GM18867 (cell line): ENCODE measurements at regions not wholly inside any gene's neighbourhood (a gene's known extent, or its start where the extent isn't known, plus 50 kb on each side); places are given as distances from the start of the nearest gene placed in this dataset.
"Not testable (repeated sequence)": the region's sequence is repeated elsewhere in the genome, so short reads cannot be mapped to it uniquely, and the experiment has no call there.

Source experiments
- ATAC-seq: cut with Tn5 transposase; IDR thresholded peaks from one replicate; pipeline ENCODE4 v1.9.1; 2021; ENCODE audit warnings: mild to moderate bottlenecking, moderate library complexity; ENCODE audit not compliant: unreplicated experiment

DNA sequence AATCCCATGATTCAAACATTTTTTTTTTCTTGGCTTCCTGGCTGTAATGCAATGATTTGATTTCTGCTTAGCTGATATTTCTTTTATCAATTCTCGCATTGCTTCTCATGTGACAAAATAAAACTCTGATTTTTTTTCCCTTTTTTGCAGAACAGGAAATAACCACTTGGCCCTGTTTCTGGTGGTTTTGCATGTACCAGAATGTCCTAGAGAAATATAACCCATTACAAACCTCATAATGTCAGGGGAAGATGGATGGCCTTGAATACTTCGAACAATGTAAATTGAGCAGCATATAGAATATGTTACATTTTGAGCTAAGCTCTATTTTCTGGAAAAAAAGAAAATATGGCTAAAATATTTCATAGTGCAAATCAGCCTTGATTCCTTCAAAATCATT, 275.6 kb downstream of the RAP2B start:
- ATAC-seq = no peak

DNA sequence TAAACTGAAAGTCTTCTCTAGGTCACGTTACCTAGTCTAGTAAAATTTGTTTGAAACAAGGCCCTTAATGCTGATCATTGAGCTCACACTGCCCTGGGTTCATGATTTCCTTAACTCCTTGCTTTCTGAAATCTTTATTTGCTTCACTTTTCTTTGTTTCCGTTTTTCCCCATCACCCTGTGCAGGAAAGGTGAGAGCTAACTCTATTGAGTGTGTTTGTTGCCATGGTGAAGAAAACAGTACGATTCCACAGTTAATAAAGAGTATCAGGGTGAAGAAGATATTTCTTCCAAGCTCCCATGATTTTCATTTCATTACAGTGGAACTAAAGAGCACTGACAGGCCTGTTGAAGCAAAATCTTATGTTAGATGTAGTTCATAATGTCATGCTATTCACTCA, 276.2 kb downstream of the RAP2B start:
- no peak for ATAC-seq

DNA sequence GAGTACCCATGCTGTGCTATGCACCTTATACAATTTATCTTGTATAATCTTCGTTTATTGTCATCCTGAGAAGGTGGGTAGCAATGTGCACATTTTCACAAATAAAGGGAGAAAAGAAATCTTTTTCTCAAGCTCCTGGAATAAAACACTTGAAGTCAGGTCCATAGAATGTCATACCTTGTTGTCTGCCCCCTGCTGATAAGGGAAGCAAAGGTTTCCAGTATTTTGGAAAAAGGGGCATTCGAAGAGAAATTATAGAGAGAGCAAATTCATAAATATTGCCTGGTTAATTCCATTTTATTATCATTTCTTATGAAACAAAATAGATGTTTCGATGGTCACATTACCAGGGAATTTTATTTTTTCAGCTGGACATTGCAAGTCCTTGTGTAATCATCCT, 277.8 kb downstream of the RAP2B start:
- no peak for ATAC-seq

DNA sequence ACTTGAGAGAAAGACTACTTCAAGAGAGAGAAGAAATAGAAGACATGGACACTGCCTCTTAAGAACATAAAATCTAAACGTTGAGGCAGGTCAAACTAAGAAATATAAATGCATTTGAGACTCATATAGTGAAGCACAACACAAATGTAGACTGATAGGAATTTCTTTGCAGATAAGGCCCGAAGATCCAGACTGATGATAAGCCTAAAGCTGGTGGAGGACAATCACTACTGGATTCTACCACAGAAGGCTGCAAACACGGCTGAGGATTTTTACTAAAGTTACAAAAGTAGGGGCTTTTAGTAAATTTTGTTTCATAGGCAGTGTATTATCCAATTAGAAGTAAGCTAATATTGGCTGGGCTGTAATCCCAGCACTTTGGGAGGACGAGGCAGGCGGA, 278.3 kb downstream of the RAP2B start:
- ATAC-seq = no peak

DNA sequence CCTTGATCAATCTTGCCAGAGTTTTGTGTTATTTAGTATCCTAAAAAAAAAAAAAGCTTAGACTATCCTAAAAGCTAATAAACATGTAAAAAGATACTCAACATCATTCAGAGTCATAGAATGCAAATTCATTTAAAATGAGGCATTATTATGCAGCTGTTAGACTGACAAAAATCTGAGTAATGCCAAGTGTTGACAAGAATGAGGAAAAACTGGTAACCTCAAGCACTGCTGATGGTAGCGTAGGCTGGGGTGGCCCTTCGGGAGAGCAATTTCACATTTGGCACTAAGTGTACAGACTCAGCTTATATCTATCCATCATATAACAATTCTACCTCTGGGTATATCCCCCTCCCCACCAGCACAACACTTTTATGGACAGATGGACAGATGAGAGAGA, 280.4 kb downstream of the RAP2B start:
- no peak for ATAC-seq

DNA sequence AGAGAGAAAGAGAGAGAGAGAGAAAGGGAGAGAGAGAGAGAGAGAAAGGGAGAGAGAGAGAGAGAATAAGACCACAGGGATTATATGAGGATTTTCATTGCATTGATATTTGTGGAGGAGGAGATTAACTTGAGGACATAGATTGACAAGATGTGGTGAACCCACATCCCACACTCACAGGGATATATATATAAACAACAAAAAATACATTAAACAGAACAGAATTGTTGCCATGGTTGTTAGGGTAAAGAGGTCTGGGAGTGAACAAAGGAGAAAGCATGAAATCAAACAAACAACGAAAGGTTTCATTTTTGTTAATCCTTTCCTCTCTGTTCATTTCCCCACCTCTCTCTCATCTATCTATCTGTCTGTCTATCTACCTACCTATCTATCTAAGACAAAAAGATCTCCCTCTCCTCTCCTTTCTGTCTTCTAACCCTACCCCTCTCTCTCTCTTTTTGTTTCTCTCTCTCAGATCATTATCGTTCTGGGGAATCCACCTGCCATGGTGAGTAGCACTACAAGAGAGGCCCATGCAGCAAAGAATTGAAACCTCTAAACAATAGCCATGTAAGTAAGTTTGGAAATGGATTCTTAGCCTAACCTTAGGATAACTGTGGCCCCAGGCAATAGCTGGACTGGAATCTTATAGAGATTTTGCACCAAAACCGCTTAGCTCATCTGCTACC, 280.9 kb downstream of the RAP2B start:
- ATAC-seq = no peak

DNA sequence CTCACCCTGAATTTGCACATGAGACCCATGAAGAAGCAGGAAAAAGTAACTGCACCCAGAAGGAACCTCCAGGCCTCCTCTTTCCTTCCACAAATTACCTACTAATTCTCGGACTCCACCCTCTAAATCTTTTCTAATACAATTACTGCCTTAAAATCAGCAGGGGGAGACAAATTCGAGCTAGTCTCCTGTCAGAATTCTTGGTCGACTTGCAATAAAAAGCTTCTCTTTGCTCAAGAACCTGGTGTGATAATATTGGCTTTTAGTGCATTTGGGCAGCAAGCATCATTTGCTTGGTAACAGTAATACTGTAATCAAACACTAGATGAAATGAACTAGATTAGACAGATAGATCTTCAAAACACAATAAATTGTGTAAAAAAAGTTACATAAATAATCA, 281.9 kb downstream of the RAP2B start:
- ATAC-seq = no peak

DNA sequence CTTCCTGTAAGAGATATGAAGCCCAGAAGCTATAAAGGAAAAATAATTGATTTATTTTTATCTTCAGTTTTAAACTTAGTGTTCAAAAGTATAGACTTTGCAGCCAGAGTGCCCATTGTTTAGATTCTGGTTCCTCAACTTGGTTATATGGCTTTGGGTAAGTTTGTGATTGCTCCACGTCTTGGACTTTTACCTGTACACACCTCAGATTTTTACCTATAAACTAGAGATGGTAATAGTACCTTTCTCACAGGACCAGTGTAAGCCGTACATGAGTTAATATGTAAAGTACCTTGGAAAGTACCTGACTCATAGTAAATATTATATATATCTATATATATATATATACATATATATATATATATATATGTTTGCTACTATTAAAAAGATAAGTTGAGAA, 283.8 kb downstream of the RAP2B start:
- no peak for ATAC-seq

DNA sequence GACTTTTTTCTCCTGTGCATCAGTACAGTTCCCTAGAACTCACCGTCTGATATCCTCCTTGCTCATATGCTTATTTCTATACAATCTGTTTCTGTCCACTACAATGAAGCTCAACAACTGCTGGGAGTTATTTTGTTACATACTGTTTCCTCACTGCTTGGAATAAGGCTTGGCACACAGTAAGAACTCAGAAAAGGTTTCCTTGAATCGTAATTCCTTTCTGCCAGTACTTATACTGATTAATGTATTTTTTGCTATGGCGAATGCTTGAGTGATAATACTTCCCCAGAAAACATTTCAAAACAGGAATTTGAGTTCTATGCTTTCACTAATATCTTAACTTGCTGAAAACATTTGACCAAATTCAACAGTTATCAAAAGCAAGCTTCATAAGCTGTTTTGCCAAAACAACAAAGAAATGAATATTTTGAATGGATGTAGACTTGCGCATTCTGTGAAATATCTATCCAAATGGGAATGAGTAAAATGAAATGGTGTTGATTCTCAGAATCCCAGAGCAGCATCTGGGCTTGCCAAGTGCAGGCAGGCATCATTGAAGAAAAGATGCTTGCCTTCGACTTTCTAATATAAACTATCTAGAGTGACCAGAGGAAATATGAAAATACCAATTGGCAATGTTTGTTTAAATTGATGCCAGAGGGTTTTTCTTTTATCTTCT, 286.3 kb downstream of the RAP2B start:
- no peak for ATAC-seq

DNA sequence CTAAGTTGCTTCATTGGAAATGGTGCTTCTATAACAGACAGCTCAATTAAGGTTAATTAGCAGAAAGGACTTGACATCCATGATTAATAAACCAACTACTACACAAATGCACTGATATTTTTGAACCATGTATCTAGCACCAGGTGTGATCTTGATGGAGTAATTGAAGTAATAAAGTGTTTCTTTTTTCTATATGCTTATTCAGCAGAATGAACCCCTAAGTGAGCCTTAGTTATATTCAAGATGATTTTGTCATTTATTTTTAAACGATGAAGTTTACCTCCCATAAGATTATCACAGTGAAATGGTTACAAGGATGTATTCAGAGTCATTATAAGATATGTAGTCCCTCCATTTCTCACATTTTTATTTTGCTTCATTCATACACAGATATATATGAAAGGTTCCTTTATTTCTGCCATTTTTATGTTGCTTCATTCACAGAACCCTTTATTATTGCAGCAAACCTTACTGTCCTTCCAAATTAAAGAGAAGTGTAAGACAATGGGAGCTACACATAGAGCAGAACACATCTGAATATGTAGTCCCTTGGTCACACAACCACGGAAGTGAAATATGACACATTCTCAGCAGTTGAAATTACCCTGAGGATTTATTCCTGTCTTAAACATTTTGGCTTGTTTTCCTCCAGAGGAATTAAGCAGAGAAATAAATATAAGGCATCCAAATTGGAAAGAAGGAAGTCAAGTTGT, 295.0 kb downstream of the RAP2B start:
- no peak for ATAC-seq

DNA sequence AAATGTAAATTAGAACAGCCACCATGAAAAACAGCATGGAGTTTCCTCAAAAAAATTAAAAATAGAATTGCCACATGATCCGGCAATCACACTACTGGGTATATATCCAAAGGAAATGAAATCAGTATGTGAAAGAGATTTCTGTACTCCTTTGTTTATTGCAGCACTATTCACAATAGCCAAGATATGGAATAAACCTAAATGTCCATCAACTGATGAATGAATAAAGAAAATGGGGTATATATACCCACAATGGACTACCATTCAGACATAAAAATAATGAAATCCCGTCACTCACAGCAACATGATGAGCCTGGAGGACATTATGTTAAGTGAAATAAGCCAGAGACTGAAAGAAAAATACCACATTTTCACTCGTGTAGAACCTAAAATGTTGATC, 296.9 kb downstream of the RAP2B start:
- no peak for ATAC-seq

DNA sequence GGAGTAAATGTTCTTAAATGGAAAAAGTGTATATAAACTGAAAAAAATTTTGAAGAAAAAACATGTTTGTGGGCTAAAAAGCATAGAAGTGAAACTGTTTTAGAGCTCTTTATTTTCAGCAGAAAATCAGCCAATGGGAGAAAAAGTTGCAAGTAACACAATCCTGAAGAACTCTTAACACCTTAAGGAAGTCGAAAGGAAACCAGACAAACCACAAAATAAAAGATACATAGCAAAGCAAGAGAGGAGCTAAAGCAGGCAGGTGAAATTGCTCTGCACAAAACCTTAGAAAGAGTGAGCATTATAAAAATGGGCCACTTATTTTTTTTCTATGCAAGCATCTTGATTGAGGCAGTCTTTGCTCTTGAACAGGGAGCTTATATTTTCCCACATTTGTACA, 300.5 kb downstream of the RAP2B start:
- ATAC-seq = no peak

DNA sequence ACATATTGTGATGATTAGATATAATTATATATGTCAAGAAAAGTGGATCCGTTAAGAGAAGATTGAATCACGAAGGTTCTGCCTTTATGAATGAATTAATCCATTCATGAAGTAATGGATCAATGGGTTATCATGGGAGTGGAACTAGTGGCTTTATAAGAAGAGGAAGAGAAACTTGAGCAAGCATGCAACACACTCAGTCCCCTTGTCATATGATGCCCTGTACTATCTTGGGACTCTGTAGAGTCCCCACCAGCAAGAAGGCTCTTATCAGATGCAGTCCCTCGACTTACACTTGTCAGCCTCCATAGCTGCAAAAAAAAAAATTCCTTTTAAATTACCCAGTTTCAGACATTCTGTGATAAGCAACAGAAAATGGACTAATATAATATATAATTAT, 301.9 kb downstream of the RAP2B start:
- peak; percentile 83 for ATAC-seq

DNA sequence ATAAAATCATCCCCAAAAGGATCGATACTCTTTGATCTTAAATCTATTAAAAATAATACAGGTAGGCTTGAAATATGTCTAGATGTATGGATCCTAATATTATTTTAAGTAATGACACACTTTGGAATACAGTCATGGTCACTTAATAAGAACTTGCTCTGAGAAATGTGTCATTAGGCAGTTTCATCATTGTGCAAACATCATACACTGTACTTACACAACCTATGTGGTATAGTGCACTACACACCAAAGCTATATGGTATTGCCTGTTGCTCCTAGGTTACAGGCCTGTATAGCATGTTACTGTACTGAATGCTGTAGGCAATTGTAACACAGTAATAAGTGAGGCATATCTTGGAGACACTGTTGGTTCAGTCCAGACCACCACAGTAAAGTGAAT, 307.1 kb downstream of the RAP2B start:
- ATAC-seq = no peak

DNA sequence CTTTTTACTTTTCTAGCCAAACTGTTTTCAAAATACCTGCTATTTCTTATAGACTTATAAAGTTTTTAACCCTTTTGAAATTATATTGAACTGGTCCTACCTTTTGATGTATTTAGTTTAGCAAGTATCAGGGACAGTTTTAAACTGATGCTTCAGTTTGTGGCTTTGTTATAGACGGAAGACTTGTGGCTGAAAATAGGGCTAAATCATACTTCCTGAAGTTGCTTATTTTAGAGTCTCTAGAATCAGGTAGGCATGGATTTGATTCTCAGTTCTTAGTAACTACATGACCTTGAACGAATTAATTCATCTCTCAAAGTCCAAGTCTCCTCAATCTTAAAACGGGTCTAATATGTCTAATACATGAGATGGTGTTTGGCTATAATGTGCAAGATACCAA, 322.8 kb downstream of the RAP2B start:
- ATAC-seq = no peak

DNA sequence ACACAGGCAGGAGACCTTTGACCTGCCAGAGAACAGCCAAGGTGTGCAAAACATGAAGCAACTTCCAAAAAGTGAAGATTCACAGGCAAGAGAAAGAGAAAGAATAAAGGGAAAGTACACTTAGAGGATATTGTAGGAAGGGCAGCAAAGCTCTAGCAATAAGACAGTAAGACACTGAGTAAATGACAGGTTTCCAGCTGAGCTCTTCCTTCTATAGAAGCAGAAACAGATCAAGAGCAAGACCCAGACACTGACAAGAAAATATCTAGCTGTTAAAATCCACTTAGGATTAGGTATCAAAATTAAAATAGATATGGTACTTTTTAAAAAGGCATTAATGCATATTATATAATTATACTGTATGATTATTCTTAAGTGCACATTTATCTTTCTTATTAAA, 333.4 kb downstream of the RAP2B start:
- no peak for ATAC-seq

DNA sequence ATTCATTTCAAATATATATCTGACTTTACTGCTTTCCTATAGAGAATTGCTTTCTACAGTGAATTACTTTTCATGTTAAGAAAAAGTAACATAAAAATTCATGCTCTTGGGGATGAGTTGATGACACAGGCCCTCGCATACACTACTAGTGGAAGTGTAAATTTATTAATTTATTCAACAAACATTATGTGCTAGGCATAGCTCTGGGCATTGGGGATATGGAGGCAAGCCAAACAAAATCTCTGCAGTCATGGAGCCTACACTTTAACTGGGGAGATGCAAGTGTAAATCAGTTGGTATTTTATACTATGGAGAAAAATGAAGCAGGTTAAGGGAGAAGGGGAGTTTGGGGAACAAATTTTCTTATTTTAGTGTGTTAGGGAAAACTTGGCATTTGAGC, 340.7 kb downstream of the RAP2B start:
- ATAC-seq = no peak

DNA sequence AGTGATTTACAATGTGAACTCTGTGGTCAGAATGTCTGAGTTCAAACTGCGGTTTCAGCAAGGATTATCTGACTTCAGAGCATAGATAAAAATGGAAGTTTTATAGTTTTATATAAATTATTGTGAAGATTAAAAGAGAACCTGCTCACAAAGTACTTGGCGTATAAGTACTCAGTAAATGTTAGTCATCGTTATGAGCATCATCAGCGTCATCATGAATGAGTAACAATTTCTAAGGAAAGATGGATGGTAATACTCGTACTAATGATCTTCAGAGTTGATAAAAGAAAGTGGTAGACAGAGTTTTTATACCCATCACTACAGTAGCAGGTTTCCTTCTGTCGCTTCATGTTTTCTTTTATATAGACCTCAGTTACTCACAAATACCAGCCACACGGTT, 341.8 kb downstream of the RAP2B start:
- ATAC-seq = no peak

DNA sequence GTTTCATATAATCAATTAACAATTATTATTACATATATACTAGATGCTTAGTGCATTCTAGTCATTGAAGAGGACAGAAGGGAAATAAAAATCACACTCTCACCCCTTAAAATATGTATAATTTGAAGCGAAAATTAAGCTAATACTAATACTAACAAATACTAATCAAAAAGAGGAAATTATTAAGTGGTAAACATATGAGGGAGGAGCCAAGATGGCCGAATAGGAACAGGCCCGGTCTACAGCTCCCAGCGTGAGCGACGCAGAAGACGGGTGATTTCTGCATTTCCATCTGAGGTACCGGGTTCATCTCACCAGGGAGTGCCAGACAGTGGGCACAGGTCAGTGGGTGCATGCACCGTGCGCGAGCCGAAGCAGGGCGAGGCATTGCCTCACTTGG, 344.2 kb downstream of the RAP2B start:
- not testable (repeated sequence) for ATAC-seq

DNA sequence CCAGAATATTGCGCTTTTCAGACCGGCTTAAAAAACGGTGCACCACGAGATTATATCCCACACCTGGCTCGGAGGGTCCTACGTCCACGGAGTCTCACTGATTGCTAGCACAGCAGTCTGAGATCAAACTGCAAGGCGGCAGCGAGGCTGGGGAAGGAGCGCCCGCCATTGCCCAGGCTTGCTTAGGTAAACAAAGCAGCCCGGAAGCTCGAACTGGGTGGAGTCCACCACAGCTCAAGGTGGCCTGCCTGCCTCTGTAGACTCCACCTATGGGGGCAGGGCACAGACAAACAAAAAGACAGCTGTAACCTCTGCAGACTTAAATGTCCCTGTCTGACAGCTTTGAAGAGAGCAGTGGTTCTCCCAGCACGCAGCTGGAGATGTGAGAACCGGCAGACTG, 344.7 kb downstream of the RAP2B start:
- not testable (repeated sequence) for ATAC-seq

DNA sequence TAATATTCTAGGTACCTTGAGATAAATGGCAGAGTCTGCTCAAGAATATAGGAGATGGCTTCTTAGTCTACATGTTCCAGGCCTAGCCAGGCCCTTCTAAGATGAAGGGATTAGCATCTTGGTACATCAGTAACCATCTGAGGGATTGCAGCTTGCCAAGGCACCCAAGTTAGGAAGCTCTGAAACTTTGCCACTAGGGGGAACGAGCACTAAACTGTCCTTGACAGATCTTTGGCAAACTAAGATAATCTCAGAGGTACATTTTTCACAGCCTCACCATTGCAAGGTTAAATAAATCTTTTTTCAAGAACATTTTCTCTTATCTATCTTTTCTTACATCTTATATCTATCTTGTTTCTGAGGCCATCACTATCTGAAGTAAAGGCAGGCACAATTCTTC, 351.2 kb downstream of the RAP2B start:
- ATAC-seq = peak; percentile 52

DNA sequence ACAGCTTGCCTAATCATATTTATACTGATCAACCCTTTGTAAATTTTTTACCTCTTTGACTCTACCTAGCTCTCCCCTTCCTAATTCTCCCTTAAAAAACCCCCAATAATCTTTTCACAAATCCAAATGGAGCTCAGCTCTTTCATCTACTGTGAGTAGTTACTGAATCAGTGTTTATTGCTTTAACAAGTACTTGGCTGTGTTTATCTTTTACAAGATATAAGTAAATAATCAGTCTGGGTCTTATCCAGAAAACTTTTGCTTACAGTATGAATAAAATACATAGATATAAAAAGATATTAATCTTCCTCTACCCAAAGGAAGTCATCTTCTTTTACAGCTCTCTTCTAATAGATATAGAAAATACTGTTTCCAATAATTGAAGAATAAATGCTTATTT, 366.4 kb downstream of the RAP2B start:
- ATAC-seq = no peak
